B cell (primary cell): ENCODE measurements at regions not wholly inside any gene's neighbourhood (a gene's known extent, or its start where the extent isn't known, plus 50 kb on each side); places are given as distances from the start of the nearest gene placed in this dataset.
"Not testable (repeated sequence)": the region's sequence is repeated elsewhere in the genome, so short reads cannot be mapped to it uniquely, and the experiment has no call there.

Source experiments
- ATAC-seq: fragments of 200-7000 bp; cut with Tn5 transposase; one replicate; pipeline ENCODE4 v1.10.0; 2021; ENCODE audit warnings: low read depth, mild to moderate bottlenecking, moderate number of reproducible peaks, moderate library complexity
- CTCF ChIA-PET: fragments of 350-600 bp; sonication (Branson Sonifier 250); formaldehyde crosslinking; loops from one replicate; lab custom pipeline; 2021; ENCODE audit warnings: antibody characterized with exemption, inconsistent platforms; lab: Charles Lee
- POLR2A ChIA-PET: fragments of 350-600 bp; sonication (Branson Sonifier 250); formaldehyde crosslinking; loops from one replicate; lab custom pipeline; 2021; ENCODE audit warnings: antibody characterized with exemption; lab: Charles Lee
- DNase-seq: peaks from one replicate; pipeline ENCODE4 v3.0.0; 2013
- H2AFZ ChIP-seq: 2 replicates; pipeline ENCODE4 v1.6.1; 2012; ENCODE audit warnings: mild to moderate bottlenecking, low read depth, low read length; ENCODE audit not compliant: insufficient read depth, poor library complexity, severe bottlenecking
- H3K27ac ChIP-seq, 2 donors: 1 replicate in 1 of 2; 2 replicates in 1 of 2; pipeline ENCODE4 v1.5.1; 2012 to 2013; ENCODE audit warnings: low read length in 2 of 2, mild to moderate bottlenecking in 2 of 2, moderate library complexity in 1 of 2
- H3K27me3 ChIP-seq, 4 experiments: fragments of 200-600 bp in 1 of 4; sonication (generic) in 1 of 4; replicated peaks in 1 of 4; 1 replicate in 2 of 4; 2 replicates in 2 of 4; pipeline versions ENCODE4 v1.6.1 to v1.7.0; 2013 to 2016; ENCODE audit warnings: low read length in 3 of 4, mild to moderate bottlenecking in 2 of 4, mixed read lengths in 1 of 4, moderate library complexity in 1 of 4; ENCODE audit not compliant: insufficient read depth in 4 of 4, control insufficient read depth in 3 of 4; ENCODE audit errors: control extremely low read depth in 1 of 4
- H3K36me3 ChIP-seq, 2 experiments: replicated peaks in 1 of 2; 1 replicate in 1 of 2; 2 replicates in 1 of 2; pipeline versions ENCODE4 v1.6.1 to v1.7.1; 2013; ENCODE audit warnings: low read length in 1 of 2; ENCODE audit not compliant: insufficient read depth in 2 of 2, control insufficient read depth in 1 of 2; ENCODE audit errors: control extremely low read depth in 1 of 2, extremely low read depth in 1 of 2
- H3K4me1 ChIP-seq, 2 donors: fragments of 200-600 bp in 1 of 2; sonication (generic) in 1 of 2; 1 replicate in 1 of 2; 2 replicates in 1 of 2; pipeline versions ENCODE4 v1.5.1 to v1.6.1; 2013 to 2017; ENCODE audit warnings: low read length in 2 of 2; ENCODE audit not compliant: control insufficient read depth in 2 of 2, insufficient read depth in 2 of 2
- H3K4me2 ChIP-seq: replicated peaks from 2 replicates; pipeline ENCODE3; 2012; ENCODE audit warnings: mild to moderate bottlenecking, low read depth, low read length; ENCODE audit not compliant: poor library complexity, severe bottlenecking
- H3K4me3 ChIP-seq, 5 experiments: fragments of 200-600 bp in 1 of 5; sonication (generic) in 1 of 5; 1 replicate in 3 of 5; 2 replicates in 2 of 5; pipeline versions ENCODE4 v1.5.1 to v1.7.0; 2011 to 2016; ENCODE audit warnings: low read length in 4 of 5, mild to moderate bottlenecking in 4 of 5, low read depth in 2 of 5, control low read depth in 1 of 5, moderate library complexity in 1 of 5; ENCODE audit not compliant: insufficient read depth in 1 of 5; ENCODE audit errors: control extremely low read depth in 1 of 5, extremely low read depth in 1 of 5
- H3K79me2 ChIP-seq: fragments of 200-600 bp; sonication (generic); one replicate; pipeline ENCODE4 v1.6.0; 2016; ENCODE audit warnings: low read length; ENCODE audit not compliant: control insufficient read depth, insufficient read depth
- H3K9ac ChIP-seq: fragments of 200-600 bp; sonication (generic); 2 replicates; pipeline ENCODE4 v1.6.1; 2017; ENCODE audit warnings: mild to moderate bottlenecking, low read length, moderate library complexity
- H3K9me3 ChIP-seq, 3 donors: one replicate each; pipeline versions ENCODE4 v1.6.1 to v1.7.1; 2013; ENCODE audit warnings: low read length in 2 of 3; ENCODE audit not compliant: control insufficient read depth in 2 of 3, insufficient read depth in 1 of 3; ENCODE audit errors: control extremely low read depth in 1 of 3
- H4K20me1 ChIP-seq: 2 replicates; pipeline ENCODE4 v1.6.0; 2012; ENCODE audit warnings: mild to moderate bottlenecking, low read length; ENCODE audit not compliant: insufficient read depth, control insufficient read depth, poor library complexity, severe bottlenecking
- H3K27ac Mint-ChIP-seq: one replicate; pipeline ENCODE4 v1.8.0; 2021; ENCODE audit warnings: mixed read lengths
- H3K27me3 Mint-ChIP-seq: one replicate; pipeline ENCODE4 v1.8.0; 2021; ENCODE audit warnings: mixed read lengths
- H3K4me1 Mint-ChIP-seq: one replicate; pipeline ENCODE4 v1.8.0; 2021; ENCODE audit warnings: mixed read lengths
- H3K4me3 Mint-ChIP-seq: one replicate; pipeline ENCODE4 v1.8.0; 2021; ENCODE audit warnings: mixed read lengths
- H3K9me3 Mint-ChIP-seq: one replicate; pipeline ENCODE4 v1.8.0; 2022; ENCODE audit warnings: mixed read lengths; ENCODE audit not compliant: insufficient read depth
- EZH2 ChIP-seq: IDR thresholded peaks from 2 replicates; pipeline ENCODE4 v1.6.1; 2012; ENCODE audit warnings: borderline replicate concordance, low read depth, mild to moderate bottlenecking, moderate library complexity, low read length; ENCODE audit not compliant: insufficient read depth, poor library complexity, severe bottlenecking
- WGBS: methylation state at CpG from one replicate; pipeline ENCODE4 v1.1.5; 2013; ENCODE audit warnings: missing lambda C conversion rate; ENCODE audit not compliant: insufficient coverage; 5-methylcytosine and 5-hydroxymethylcytosine counted together
- intact Hi-C: fragments of 100-400 bp; cut with micrococcal nuclease; formaldehyde crosslinking; loops from one replicate; pipeline ENCODE4 v1.10.0; 2022
- TF ChIP-seq, protein P1 (sequence below): fragments of 200-600 bp; IDR thresholded peaks from one replicate; pipeline ENCODE4 v1.8.0; 2022; ENCODE audit warnings: antibody characterized with exemption, mild to moderate bottlenecking

DNA sequence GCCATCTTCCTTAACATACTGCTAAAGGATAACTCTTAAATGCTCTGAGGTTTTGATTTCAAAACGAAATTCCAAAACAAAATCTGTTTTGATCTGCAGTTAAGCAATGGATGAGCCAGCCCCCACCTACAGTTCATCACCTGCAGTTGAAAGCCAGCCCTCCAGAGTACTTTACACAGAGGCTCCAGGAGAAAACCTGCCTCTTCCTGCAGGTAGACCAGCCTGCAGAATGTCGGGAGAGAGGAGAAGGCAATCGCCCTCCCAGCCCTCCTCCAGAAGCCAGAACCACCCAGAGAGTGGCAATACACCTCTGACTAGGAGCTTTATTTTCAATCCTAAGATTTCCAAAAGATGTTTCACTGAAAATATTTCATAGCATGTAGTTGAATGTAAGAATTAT, 798.1 kb downstream of the GATA3 start:
- intact Hi-C loops, result no loop called here
- no peak overlapping the region for H3K4me3 ChIP-seq

DNA sequence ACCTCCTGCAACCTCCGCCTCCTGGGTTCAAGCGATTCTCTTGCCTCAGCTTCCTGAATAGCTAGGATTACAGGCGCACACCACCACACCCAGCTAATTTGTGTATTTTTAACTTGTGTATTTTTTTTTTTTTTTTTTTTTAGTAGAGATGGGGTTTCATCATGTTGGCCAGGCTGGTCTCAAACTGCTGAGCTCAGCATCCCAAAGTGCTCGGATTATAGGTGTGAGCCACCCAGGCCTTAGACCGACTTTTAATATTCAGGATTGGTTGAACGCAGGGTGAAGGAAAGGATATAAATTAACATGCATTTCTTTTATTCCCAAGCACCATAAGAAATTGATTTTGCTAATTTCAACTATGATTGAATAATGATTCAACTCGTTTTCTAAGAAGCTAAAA, 798.6 kb downstream of the GATA3 start:
- DNase-seq (no peak), ATAC-seq (no peak)
- WGBS, result no CpG with 5 or more reads among the region's 7 CpGs
- H3K9me3 ChIP-seq, result no peaks in the 10 kb centered on the region
- H3K27ac Mint-ChIP-seq, result no peak overlapping the region
- H3K27me3 Mint-ChIP-seq, result no peaks in the 10 kb centered on the region
- ChIA-PET CTCF (no interaction called here), POLR2A (no interaction called here)
- no peak overlapping the region for H3K4me2 ChIP-seq
- TF ChIP-seq, protein P1, sequence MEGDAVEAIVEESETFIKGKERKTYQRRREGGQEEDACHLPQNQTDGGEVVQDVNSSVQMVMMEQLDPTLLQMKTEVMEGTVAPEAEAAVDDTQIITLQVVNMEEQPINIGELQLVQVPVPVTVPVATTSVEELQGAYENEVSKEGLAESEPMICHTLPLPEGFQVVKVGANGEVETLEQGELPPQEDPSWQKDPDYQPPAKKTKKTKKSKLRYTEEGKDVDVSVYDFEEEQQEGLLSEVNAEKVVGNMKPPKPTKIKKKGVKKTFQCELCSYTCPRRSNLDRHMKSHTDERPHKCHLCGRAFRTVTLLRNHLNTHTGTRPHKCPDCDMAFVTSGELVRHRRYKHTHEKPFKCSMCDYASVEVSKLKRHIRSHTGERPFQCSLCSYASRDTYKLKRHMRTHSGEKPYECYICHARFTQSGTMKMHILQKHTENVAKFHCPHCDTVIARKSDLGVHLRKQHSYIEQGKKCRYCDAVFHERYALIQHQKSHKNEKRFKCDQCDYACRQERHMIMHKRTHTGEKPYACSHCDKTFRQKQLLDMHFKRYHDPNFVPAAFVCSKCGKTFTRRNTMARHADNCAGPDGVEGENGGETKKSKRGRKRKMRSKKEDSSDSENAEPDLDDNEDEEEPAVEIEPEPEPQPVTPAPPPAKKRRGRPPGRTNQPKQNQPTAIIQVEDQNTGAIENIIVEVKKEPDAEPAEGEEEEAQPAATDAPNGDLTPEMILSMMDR, result no peak
- TF ChIP-seq EZH2, result no peak
- no peak overlapping the region for H3K27ac ChIP-seq
- H3K36me3 ChIP-seq, result no peaks in the 10 kb centered on the region
- H3K4me3 Mint-ChIP-seq, result no peak overlapping the region
- no peaks in the 10 kb centered on the region for H3K4me1 ChIP-seq
- no peak overlapping the region for H2AFZ ChIP-seq
- H3K9me3 Mint-ChIP-seq, result peaks cover 3% of the 10 kb centered on the region
- H3K4me1 Mint-ChIP-seq, result no peaks in the 10 kb centered on the region
- no peaks in the 10 kb centered on the region for H3K27me3 ChIP-seq
- H3K9ac ChIP-seq, result no peak overlapping the region
- intact Hi-C loops, result no loop called here
- no peak overlapping the region for H3K4me3 ChIP-seq
- no peaks in the 10 kb centered on the region for H4K20me1 ChIP-seq
- no peaks in the 10 kb centered on the region for H3K79me2 ChIP-seq

More for the DNA sequence above, 798.1 kb downstream of the GATA3 start:
- no peak overlapping the region for H3K27ac Mint-ChIP-seq
- Histone ChIP-seq H4K20me1 (no peaks in the 10 kb centered on the region), H3K4me1 (no peaks in the 10 kb centered on the region), H3K79me2 (no peaks in the 10 kb centered on the region), H3K36me3 (no peaks in the 10 kb centered on the region), H3K4me2 (no peak overlapping the region), H3K27ac (no peak overlapping the region), H3K9ac (no peak overlapping the region), H3K27me3 (no peaks in the 10 kb centered on the region), H2AFZ (no peak overlapping the region), H3K9me3 (no peaks in the 10 kb centered on the region)
- no peaks in the 10 kb centered on the region for H3K27me3 Mint-ChIP-seq
- TF ChIP-seq, protein P1, result no peak
- no peak overlapping the region for H3K4me3 Mint-ChIP-seq
- H3K9me3 Mint-ChIP-seq, result peaks cover 3% of the 10 kb centered on the region
- ATAC-seq (no peak), DNase-seq (no peak)
- CTCF ChIA-PET, result no interaction called here
- POLR2A ChIA-PET, result no interaction called here
- no peaks in the 10 kb centered on the region for H3K4me1 Mint-ChIP-seq
- WGBS, result 64% methylated on average over 2 of the region's 3 CpGs

DNA sequence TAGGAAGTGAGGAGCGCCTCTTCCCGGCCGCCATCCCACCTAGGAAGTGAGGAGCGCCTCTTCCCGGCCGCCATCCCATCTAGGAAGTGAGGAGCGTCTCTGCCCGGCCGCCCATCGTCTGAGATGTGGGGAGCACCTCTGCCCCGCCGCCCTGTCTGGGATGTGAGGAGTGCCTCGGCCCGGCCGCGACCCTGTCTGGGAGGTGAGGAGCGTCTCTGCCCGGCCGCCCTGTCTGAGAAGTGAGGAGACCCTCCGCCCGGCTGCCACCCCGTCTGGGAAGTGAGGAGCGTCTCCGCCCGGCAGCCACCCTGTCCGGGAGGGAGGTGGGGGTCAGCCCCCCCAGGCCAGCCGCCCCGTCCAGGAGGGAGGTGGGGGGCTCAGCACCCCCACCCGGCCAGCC, 814.4 kb downstream of the GATA3 start:
- H4K20me1 ChIP-seq, ATAC-seq, DNase-seq, H3K4me2 ChIP-seq, H3K27ac ChIP-seq, POLR2A ChIA-PET, H3K36me3 ChIP-seq, H3K4me3 ChIP-seq, H3K4me3 Mint-ChIP-seq, H3K9ac ChIP-seq, intact Hi-C loops, H3K9me3 Mint-ChIP-seq, H3K79me2 ChIP-seq, H3K4me1 Mint-ChIP-seq, H3K27ac Mint-ChIP-seq, H3K4me1 ChIP-seq, CTCF ChIA-PET, H3K27me3 ChIP-seq, H3K27me3 Mint-ChIP-seq, H2AFZ ChIP-seq, H3K9me3 ChIP-seq: not testable (repeated sequence)
- WGBS, result no CpG with 5 or more reads among the region's 29 CpGs
